B cell (primary cell): ENCODE measurements at regions not wholly inside any gene's neighbourhood (a gene's known extent, or its start where the extent isn't known, plus 50 kb on each side); places are given as distances from the start of the nearest gene placed in this dataset.

Experiments
- ATAC-seq: fragments of 200-7000 bp; cut with Tn5 transposase; one replicate; pipeline ENCODE4 v1.10.0; 2021; ENCODE audit warnings: low read depth, mild to moderate bottlenecking, moderate number of reproducible peaks, moderate library complexity
- CTCF ChIA-PET: fragments of 350-600 bp; sonication (Branson Sonifier 250); formaldehyde crosslinking; loops from one replicate; lab custom pipeline; 2021; ENCODE audit warnings: antibody characterized with exemption, inconsistent platforms; lab: Charles Lee
- POLR2A ChIA-PET: fragments of 350-600 bp; sonication (Branson Sonifier 250); formaldehyde crosslinking; loops from one replicate; lab custom pipeline; 2021; ENCODE audit warnings: antibody characterized with exemption; lab: Charles Lee
- DNase-seq: peaks from one replicate; pipeline ENCODE4 v3.0.0; 2013
- H2AFZ ChIP-seq: 2 replicates; pipeline ENCODE4 v1.6.1; 2012; ENCODE audit warnings: mild to moderate bottlenecking, low read depth, low read length; ENCODE audit not compliant: insufficient read depth, poor library complexity, severe bottlenecking
- H3K27ac ChIP-seq, 2 donors: 1 replicate in 1 of 2; 2 replicates in 1 of 2; pipeline ENCODE4 v1.5.1; 2012 to 2013; ENCODE audit warnings: low read length in 2 of 2, mild to moderate bottlenecking in 2 of 2, moderate library complexity in 1 of 2
- H3K27me3 ChIP-seq, 4 experiments: fragments of 200-600 bp in 1 of 4; sonication (generic) in 1 of 4; replicated peaks in 1 of 4; 1 replicate in 2 of 4; 2 replicates in 2 of 4; pipeline versions ENCODE4 v1.6.1 to v1.7.0; 2013 to 2016; ENCODE audit warnings: low read length in 3 of 4, mild to moderate bottlenecking in 2 of 4, mixed read lengths in 1 of 4, moderate library complexity in 1 of 4; ENCODE audit not compliant: insufficient read depth in 4 of 4, control insufficient read depth in 3 of 4; ENCODE audit errors: control extremely low read depth in 1 of 4
- H3K36me3 ChIP-seq, 2 experiments: replicated peaks in 1 of 2; 1 replicate in 1 of 2; 2 replicates in 1 of 2; pipeline versions ENCODE4 v1.6.1 to v1.7.1; 2013; ENCODE audit warnings: low read length in 1 of 2; ENCODE audit not compliant: insufficient read depth in 2 of 2, control insufficient read depth in 1 of 2; ENCODE audit errors: control extremely low read depth in 1 of 2, extremely low read depth in 1 of 2
- H3K4me1 ChIP-seq, 2 donors: fragments of 200-600 bp in 1 of 2; sonication (generic) in 1 of 2; 1 replicate in 1 of 2; 2 replicates in 1 of 2; pipeline versions ENCODE4 v1.5.1 to v1.6.1; 2013 to 2017; ENCODE audit warnings: low read length in 2 of 2; ENCODE audit not compliant: control insufficient read depth in 2 of 2, insufficient read depth in 2 of 2
- H3K4me2 ChIP-seq: replicated peaks from 2 replicates; pipeline ENCODE3; 2012; ENCODE audit warnings: mild to moderate bottlenecking, low read depth, low read length; ENCODE audit not compliant: poor library complexity, severe bottlenecking
- H3K4me3 ChIP-seq, 5 experiments: fragments of 200-600 bp in 1 of 5; sonication (generic) in 1 of 5; 1 replicate in 3 of 5; 2 replicates in 2 of 5; pipeline versions ENCODE4 v1.5.1 to v1.7.0; 2011 to 2016; ENCODE audit warnings: low read length in 4 of 5, mild to moderate bottlenecking in 4 of 5, low read depth in 2 of 5, control low read depth in 1 of 5, moderate library complexity in 1 of 5; ENCODE audit not compliant: insufficient read depth in 1 of 5; ENCODE audit errors: control extremely low read depth in 1 of 5, extremely low read depth in 1 of 5
- H3K79me2 ChIP-seq: fragments of 200-600 bp; sonication (generic); one replicate; pipeline ENCODE4 v1.6.0; 2016; ENCODE audit warnings: low read length; ENCODE audit not compliant: control insufficient read depth, insufficient read depth
- H3K9ac ChIP-seq: fragments of 200-600 bp; sonication (generic); 2 replicates; pipeline ENCODE4 v1.6.1; 2017; ENCODE audit warnings: mild to moderate bottlenecking, low read length, moderate library complexity
- H3K9me3 ChIP-seq, 3 donors: one replicate each; pipeline versions ENCODE4 v1.6.1 to v1.7.1; 2013; ENCODE audit warnings: low read length in 2 of 3; ENCODE audit not compliant: control insufficient read depth in 2 of 3, insufficient read depth in 1 of 3; ENCODE audit errors: control extremely low read depth in 1 of 3
- H4K20me1 ChIP-seq: 2 replicates; pipeline ENCODE4 v1.6.0; 2012; ENCODE audit warnings: mild to moderate bottlenecking, low read length; ENCODE audit not compliant: insufficient read depth, control insufficient read depth, poor library complexity, severe bottlenecking
- H3K27ac Mint-ChIP-seq: one replicate; pipeline ENCODE4 v1.8.0; 2021; ENCODE audit warnings: mixed read lengths
- H3K27me3 Mint-ChIP-seq: one replicate; pipeline ENCODE4 v1.8.0; 2021; ENCODE audit warnings: mixed read lengths
- H3K4me1 Mint-ChIP-seq: one replicate; pipeline ENCODE4 v1.8.0; 2021; ENCODE audit warnings: mixed read lengths
- H3K4me3 Mint-ChIP-seq: one replicate; pipeline ENCODE4 v1.8.0; 2021; ENCODE audit warnings: mixed read lengths
- H3K9me3 Mint-ChIP-seq: one replicate; pipeline ENCODE4 v1.8.0; 2022; ENCODE audit warnings: mixed read lengths; ENCODE audit not compliant: insufficient read depth
- EZH2 ChIP-seq: IDR thresholded peaks from 2 replicates; pipeline ENCODE4 v1.6.1; 2012; ENCODE audit warnings: borderline replicate concordance, low read depth, mild to moderate bottlenecking, moderate library complexity, low read length; ENCODE audit not compliant: insufficient read depth, poor library complexity, severe bottlenecking
- WGBS: methylation state at CpG from one replicate; pipeline ENCODE4 v1.1.5; 2013; ENCODE audit warnings: missing lambda C conversion rate; ENCODE audit not compliant: insufficient coverage; 5-methylcytosine and 5-hydroxymethylcytosine counted together
- intact Hi-C: fragments of 100-400 bp; cut with micrococcal nuclease; formaldehyde crosslinking; loops from one replicate; pipeline ENCODE4 v1.10.0; 2022
- TF ChIP-seq, protein P1 (sequence below): fragments of 200-600 bp; IDR thresholded peaks from one replicate; pipeline ENCODE4 v1.8.0; 2022; ENCODE audit warnings: antibody characterized with exemption, mild to moderate bottlenecking

DNA sequence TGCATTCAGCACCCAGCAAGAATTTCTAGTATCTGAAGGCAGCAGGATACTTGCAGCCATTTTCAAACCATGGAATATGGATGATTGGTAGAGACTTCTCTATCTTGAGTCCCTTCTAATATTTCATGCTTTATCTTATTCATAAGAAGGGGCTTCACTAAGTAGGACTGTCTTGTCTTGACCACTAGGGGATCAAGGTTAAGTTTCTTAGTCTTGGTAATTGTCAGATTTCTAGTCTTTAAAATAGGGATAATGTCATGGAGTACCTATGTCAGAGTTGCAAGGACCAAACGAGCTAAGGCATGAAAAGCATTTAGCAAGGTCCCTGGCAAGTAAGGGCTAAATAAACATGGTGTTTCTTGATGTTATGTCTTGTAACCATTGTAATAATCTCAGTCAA is 68.5 kb upstream of the ESR1 start:
- Histone ChIP-seq H4K20me1 (no peaks in the 10 kb centered on the region), H3K36me3 (no peaks in the 10 kb centered on the region), H3K9ac (no peak overlapping the region), H3K79me2 (no peaks in the 10 kb centered on the region), H3K4me1 (no peaks in the 10 kb centered on the region), H2AFZ (no peak overlapping the region), H3K27me3 (no peaks in the 10 kb centered on the region), H3K27ac (no peak overlapping the region), H3K9me3 (no peaks in the 10 kb centered on the region), H3K4me2 (no peak overlapping the region), H3K4me3 (no peak overlapping the region)
- Mint-ChIP-seq H3K4me1 (no peaks in the 10 kb centered on the region), H3K27ac (no peak overlapping the region), H3K27me3 (no peaks in the 10 kb centered on the region), H3K9me3 (no peaks in the 10 kb centered on the region), H3K4me3 (no peak overlapping the region)
- no CpG with 5 or more reads among the region's 1 CpG for WGBS
- POLR2A ChIA-PET: no interaction called here
- DNase-seq (no peak), ATAC-seq (no peak)
- CTCF ChIA-PET: interaction anchor here (0.9 kb wide), 1 partner anchor 26 kb away, joined by 3 read pairs; no protein-coding TSS in a partner anchor
- intact Hi-C loops: no loop called here
- TF ChIP-seq, protein P1, sequence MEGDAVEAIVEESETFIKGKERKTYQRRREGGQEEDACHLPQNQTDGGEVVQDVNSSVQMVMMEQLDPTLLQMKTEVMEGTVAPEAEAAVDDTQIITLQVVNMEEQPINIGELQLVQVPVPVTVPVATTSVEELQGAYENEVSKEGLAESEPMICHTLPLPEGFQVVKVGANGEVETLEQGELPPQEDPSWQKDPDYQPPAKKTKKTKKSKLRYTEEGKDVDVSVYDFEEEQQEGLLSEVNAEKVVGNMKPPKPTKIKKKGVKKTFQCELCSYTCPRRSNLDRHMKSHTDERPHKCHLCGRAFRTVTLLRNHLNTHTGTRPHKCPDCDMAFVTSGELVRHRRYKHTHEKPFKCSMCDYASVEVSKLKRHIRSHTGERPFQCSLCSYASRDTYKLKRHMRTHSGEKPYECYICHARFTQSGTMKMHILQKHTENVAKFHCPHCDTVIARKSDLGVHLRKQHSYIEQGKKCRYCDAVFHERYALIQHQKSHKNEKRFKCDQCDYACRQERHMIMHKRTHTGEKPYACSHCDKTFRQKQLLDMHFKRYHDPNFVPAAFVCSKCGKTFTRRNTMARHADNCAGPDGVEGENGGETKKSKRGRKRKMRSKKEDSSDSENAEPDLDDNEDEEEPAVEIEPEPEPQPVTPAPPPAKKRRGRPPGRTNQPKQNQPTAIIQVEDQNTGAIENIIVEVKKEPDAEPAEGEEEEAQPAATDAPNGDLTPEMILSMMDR: no peak
- TF ChIP-seq EZH2: no peak

- H3K27me3 ChIP-seq: no peaks in the 10 kb centered on the region
- H2AFZ ChIP-seq: no peak overlapping the region
- intact Hi-C loops: no loop called here
- H3K9me3 Mint-ChIP-seq: peaks cover 2% of the 10 kb centered on the region
- no peak overlapping the region for H3K9ac ChIP-seq
- H3K79me2 ChIP-seq: no peaks in the 10 kb centered on the region
- no peaks in the 10 kb centered on the region for H3K9me3 ChIP-seq
- no peak overlapping the region for H3K4me2 ChIP-seq
- H3K4me1 ChIP-seq: no peaks in the 10 kb centered on the region
- H3K27me3 Mint-ChIP-seq: no peaks in the 10 kb centered on the region
- no peaks in the 10 kb centered on the region for H3K36me3 ChIP-seq
- no peaks in the 10 kb centered on the region for H4K20me1 ChIP-seq
- ATAC-seq: no peak
- H3K27ac ChIP-seq: no peak overlapping the region
- ChIA-PET POLR2A (no interaction called here), CTCF (no interaction called here)
- DNase-seq: no peak
- TF ChIP-seq, protein P1: no peak
- TF ChIP-seq EZH2: no peak
- no peak overlapping the region for H3K27ac Mint-ChIP-seq
- WGBS: 92% methylated on average over 2 of the region's 4 CpGs
- no peaks in the 10 kb centered on the region for H3K4me1 Mint-ChIP-seq
- no peak overlapping the region for H3K4me3 Mint-ChIP-seq
- H3K4me3 ChIP-seq: no peak overlapping the region
These were observed 66.7 kb upstream of the ESR1 start for GRCh38 chr6:151740820-151741219.
